Retina (tissue), 1 donor: ENCODE measurements at regions not wholly inside any gene's neighbourhood (a gene's known extent, or its start where the extent isn't known, plus 50 kb on each side); places are given as distances from the start of the nearest gene placed in this dataset.

Experiments
- DNase-seq: peaks from one replicate; pipeline ENCODE4 v3.0.0-alpha.2; 2016

DNA sequence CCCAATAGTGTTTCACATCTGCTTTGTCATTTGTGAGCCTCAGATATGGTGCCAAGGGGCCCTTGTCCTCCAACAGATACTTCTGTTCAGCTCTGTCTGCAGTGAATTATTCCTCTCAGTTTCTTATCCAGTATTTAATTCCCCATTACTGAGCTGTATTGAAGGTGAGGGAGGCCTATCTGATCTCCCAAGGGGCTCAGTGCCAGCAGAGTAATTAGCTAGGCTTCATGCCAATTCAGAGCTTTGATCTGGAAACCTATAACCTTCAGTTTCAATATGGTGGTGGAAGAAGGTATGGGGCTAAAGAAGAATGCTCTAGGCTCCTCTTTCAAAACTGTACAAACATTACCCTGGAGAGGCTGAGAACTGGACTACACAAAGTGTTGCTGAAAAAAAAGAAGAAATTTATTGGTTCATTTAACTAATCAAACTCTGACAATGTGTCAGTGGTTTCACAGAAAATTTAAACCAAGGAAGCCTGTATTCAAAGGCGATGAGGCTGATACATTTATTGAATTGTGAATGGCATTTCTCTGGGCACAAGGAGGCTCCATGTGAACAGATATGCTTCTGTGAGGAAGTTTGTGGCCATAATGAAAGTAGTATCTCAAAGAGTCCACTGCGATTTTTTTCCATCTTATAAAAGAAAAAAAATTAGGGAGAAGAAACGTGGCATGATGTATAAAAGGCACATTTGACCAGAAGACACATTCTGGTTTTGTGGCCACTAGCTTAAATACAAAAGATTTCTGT, 397.8 kb downstream of the TLE4 start:
- DNase-seq = no peak

DNA sequence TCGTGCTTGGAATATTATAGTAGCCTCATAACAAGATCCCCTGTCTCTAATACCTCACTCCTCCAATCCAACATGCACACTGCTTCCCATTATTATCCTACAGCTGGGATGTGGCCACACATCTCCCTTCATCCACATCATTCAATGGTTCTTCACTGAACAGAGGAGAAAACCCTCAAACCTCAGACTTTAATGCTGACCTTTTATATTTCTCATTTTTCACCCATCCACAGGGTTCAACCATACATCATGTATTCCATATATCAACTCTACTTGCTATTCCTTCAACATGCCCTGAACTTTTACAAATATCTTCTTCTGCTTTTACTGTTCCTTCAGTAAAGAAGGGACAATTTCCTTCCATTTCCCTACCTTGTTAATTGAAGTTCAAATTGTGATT, 396.8 kb downstream of the TLE4 start:
- DNase-seq = no peak

DNA sequence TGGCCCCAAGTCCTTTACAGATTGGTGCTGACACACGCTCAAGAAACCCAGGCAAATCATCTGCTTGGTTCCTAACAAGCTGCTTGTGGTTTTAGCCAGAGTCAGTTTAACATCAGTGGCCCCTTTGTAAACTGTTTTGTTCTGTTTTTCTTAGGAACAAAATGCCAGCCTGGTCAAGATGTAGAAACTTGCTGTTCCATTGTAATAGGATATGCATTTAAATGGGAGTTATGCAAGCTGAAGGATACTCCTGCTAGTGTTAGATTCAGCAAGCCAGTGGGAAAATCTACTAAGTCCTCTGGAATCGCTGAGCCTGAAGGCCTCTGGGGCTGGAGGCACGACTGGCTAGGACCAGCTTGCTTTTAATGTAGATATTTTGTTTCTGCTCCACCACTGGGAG, 391.1 kb downstream of the TLE4 start:
- no peak for DNase-seq

DNA sequence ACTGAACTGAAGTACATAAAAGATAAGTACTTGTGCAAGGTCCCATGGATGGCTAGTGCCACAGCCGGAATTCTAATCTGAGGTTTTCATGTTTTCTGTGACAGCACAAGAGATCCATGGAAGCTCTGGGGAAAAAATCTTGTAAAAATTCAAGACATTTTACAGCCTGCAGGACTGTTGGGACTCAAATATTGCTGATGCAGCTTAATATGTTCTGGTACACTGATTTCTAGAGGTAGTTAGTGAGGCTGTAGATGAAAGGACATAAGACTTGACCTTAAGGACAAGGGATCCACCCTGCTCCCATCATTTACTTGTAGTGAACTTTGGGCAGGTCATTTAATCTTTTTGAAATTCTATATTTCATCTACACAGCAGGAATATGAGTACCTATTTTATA, 390.4 kb downstream of the TLE4 start:
- no peak for DNase-seq

DNA sequence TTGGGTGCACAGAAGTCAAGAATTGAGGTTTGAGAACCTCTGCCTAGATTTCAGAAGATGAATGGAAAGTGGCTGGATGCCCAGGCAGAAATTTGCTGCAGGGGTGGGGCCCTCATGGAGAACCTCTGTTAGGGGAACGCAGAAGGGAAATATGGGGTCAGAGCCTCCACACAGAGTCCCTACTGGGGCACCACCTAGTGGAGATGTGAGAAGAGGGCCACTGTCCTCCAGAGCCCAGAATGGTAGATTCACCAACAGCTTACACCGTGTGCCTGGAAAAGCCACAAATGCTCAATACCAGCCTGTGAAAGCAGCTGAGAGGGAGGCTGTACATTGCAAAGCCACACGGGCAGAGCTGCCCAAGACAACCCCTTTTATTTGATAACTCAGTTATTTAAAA, 383.5 kb downstream of the TLE4 start:
- no peak for DNase-seq

DNA sequence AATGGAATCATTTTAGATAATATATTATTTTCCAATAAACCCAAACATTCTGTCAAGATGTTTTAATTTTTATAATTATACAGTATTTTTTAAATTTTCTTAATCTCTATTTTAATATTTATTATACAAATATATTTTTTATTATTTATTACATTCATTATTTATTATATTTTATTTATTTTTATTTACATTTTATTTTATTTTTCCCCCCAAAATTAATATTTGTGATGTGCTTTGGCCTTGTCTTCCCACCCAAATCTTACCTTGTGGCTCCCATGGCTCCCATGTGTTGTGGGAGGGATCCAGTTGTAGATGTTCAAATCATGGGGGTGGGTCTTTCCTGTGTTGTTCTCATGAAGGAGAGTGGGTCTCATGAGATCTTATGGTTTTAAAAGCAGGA, 382.1 kb downstream of the TLE4 start:
- DNase-seq = no peak

DNA sequence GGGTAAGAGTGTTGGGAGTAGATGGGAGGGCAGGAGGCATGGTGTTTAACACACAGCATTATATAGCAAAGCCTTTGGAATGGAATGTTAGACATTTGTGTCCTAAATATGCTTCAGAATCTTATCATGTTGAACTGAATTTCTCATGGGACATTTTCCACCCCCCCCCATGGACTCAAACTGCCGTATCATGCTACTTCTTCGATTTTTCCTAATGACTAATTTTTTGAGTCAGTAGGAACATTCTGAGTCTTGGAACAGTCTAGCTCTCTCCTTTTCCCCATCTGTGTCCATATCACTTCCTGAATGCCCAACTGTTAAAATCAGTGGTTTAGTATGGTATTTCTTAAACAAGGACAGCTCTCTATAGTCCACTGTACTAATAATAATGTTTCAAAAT, 380.6 kb downstream of the TLE4 start:
- no peak for DNase-seq

DNA sequence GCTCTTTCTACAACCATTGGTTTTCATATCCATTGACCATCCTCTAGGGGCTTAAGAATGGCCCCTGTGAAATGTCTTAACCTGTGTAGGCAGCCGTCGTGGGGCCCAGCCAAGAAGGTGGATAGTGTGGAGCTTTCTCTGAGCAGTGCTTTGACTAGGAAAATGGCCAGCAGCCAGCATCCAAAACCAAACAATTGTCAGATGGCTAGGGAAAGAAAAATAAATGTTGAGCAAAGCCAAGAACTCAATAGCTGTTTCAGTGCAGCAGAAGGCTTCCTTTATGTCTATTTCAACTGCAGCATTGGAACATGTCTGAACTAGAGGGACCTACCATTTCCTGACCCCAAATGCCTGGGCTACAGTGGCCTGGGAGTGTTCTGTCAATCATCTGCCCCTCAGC, 374.9 kb downstream of the TLE4 start:
- no peak for DNase-seq

DNA sequence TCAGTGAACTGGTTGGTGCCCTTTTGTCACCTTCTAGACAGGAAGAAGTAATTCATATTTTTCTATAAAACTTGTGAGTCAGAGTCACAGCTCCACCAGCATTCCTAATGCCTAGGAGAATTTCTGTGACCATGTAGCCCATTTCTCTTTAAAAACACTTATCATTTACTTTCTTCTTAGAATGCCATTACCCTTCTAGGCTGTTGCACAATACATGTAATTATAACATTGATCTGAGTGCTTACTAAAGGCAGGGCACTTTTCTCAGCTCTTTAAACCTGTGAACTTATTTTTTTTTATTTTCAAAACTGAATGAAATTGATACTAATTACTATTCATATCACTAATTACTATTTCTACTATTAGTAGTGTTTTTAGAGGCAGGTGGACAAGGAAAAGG, 373.7 kb downstream of the TLE4 start:
- no peak for DNase-seq

DNA sequence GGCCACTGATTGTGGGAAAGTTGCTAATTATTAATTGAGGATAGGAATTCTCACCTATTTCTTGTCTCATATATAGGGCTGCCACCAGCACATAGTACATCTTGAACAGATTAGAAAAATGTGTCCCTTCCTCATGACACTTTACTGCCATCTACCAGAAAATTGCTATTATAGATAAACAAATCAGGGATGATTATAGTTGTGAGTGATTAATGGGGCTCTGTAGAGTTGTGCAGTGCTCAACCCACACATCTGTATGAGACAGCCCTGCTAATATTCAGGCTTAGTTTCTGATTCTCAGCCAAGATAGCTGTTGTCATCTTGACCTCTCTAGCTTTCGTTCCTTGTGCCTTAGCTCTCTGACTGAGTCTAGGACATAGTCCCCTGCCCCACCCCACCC, 373.3 kb downstream of the TLE4 start:
- no peak for DNase-seq

DNA sequence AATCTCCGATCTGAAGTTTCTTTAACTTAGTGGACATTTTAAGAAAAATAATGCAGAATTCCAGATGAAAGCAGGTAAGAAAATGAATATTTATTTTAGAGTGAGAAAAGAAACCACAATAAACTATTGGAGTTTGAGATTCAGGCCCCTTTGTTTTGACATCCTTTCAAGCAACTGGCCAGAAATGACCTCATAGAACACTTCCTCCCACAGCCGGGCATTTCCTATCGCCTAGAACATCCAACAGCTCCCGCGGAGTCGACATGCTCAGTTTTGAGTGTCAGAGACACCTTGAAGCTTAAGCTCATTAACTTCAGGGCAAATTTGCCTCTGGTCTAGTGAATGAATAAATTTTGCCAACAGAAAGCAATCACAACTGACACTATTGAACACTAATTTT, 369.2 kb downstream of the TLE4 start:
- no peak for DNase-seq

DNA sequence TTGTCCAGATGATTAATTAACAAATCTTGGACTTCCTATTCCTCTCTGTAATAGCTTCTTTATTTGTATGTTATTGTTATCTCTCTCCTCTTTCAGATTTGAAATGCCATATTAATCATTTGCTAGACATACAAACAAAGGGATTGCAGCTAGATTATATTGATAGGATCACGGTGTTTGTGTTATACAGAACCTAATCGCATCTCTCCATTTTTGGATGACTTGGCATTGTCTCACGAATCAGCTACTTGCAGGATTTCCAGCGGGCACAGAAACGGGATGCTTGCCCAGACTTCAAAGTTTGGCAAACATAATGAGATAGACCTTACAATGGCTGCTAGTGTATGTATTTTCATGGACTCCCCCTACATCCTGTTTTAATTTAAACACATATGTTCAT, 368.1 kb downstream of the TLE4 start:
- DNase-seq = no peak

DNA sequence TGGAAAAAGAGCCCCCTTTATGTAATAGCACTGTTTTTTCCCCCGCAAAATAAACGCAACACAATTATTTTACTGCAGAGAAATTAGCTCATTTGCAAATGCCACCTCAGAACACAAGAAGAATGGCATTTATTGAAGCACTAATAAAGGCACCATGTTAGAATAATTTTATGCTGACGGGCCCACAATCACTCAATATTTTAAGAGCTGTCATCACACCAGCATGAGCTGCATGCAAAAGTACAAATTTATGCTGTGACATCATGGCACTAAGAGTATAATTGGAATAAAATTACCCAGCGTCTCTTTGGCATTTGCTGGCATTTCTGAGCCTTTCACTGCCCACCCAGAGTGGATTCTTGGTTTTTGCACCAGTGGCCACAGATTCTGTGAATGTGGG, 364.6 kb downstream of the TLE4 start:
- DNase-seq = no peak

DNA sequence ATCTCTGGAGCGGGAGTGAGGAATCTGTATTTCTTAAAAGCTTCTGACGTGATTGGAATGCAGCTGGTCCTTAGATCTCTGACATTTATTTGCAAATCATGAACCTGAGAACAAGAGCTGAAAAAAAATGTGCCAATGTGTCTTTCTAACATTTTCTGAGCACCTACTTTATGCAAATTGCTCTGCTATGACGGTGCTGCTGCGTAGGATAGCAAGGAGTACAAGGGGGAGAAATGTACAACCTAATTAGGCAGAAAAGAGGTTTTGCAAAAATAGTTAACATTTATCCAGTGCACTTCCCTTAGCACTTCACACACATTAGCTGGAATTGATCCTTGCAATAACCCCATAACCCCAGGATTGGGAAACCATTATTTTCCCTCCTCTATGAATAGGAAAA, 357.5 kb downstream of the TLE4 start:
- no peak for DNase-seq

DNA sequence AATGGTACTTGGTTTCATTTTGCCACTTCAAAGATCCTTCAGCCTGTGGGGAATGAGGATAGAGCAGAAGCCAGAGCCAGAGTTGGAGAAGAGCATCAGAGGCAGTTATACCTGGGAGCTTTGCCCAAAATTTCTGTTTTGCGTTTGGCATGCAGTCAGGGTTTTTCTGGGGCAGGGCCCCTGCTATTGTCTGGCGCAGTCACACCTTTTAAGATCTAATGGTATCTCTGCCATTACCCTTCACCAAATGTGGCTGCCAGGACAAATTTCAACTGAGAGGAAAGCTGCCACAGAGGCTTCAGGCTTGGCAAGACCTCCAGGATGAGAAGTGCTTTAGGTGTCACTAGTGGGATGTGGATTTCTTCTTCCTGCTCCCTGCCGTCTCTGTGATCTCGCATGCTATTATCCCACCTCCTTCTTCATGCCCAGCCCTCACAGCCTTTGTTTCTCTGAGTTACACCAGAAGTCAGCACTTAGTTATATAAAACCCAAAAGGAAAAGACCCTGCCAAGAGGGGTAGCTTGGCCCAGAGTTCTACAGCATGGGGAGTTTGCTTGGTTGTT, 357.0 kb downstream of the TLE4 start:
- DNase-seq = no peak

DNA sequence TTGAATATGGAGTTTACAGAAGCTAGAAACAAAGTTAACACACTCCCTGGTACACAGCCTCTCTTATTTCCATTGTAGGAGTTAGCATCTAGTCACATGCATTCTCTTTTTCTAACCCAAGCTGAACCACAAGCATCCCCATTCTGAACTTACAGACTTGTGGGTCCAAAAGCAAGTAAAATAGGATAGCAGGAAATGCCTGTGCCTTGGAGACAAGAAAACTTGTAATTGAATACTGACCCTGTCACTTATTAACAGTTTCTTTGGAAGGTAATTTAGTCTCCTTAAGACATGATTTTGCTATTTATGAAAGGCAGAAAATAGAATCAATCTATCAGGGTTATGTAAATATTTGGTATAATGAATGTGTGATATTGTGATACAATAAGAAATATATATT, 353.6 kb downstream of the TLE4 start:
- DNase-seq = no peak

DNA sequence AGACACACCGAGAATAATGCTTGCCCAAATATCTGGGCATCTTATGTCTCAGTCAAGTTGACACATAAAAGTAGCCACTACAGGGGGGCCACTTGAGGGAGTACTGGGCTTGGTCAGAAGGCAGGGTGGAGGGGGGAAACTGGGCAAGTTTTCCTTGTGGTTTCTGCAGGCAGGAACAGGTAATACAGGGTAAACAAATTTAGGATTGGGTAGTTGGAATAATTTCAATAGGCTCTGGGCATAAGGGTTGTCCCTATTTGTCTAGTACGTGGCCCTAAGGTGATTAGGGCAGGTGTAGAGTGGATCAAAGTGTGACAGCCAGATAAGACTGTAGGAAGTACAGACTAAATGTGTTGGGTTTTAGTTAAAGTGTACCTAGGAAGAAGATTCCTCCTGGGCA, 353.1 kb downstream of the TLE4 start:
- DNase-seq = no peak

DNA sequence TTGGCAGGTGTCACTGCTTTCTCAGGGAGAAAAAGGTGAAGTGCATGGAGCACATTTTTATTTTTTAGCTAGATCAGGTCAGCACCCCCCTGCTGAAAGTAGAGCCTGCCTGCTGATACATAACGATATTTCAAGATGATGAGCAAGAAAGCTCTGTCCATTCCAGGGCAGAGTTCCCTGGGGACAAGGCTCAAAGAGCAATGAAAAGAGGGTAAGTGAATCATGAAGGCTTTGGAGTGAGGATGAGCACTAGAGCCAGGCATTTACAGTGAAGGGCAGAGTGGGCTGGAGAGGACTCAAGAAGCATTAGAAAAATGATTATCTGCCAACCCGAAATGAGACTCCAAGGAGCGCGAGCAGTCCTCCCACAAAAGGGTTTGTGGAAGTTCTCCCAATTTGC, 345.7 kb downstream of the TLE4 start:
- DNase-seq = peak; percentile 37

DNA sequence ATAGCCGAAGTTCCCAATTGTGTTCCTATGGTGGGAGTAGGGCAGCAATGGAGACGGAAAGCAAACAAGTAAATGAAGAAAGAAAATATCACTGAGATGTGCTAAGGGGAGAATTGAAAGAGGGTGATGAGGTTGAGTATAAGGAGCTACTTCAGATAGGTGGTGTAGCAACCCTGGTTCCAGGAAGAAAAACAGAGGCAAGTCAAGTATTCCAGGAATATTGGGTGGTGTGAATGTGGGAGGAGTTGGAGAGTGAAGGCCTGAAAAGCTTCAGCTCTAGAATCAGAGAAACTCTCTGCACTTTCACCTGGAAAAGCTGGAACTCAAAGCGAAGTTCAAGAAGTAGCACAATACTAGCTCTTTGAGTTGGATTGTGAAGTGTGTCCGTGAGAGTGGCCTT, 342.1 kb downstream of the TLE4 start:
- no peak for DNase-seq

DNA sequence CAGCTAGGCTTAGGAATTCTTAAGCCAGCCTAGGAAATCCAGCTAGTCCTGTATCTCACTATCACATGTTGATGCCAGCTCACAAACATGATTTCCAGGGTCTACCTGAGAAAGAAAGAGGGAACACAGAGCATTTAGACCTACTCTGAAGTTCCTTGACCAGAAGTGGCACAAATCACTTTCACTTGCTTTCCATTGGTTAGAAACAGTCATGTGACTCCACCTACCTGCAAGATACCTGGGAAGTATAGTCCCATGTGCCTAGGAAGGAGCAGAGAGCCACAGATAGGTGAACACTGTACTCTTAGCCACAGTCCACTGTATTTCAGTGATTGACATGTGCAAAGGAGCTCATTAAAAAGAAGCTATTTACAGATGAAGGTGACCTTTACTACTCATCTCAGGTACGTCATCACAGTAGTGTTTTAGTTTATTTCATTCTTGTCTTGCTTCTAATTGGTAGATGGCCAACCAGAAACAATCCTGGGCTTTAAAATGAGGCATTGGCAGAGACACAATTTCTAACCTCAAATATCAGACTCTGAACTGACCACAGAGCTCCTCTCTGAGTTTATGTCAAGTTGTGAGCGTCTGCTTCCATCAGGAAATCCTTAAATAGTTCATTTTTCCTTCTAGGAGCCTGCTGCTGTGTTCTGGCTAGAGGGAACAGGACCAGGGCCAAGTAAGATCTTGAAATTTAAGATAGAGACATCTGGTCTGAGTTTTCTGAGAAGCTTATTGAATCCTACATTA, 340.7 kb downstream of the TLE4 start:
- DNase-seq = no peak

DNA sequence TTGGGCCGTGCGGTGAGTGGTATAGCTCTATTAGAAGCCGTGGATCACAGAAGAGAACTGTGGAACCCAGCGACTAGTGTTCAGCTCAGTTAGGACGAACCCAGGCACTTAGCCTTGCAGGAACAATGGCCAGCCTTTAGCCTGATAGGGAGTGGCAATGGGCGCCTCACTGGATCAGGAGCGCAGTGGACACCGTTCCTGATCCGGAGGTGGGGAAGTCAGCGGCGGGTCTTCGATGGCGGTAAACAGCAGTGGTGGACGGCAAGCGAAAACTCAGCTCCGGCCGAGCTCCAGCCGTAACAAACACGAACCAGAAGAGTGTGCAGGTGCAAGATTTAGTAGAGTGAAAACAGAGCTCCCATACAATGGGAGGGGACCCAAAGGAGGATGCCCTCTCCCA, 340.0 kb downstream of the TLE4 start:
- no peak for DNase-seq

DNA sequence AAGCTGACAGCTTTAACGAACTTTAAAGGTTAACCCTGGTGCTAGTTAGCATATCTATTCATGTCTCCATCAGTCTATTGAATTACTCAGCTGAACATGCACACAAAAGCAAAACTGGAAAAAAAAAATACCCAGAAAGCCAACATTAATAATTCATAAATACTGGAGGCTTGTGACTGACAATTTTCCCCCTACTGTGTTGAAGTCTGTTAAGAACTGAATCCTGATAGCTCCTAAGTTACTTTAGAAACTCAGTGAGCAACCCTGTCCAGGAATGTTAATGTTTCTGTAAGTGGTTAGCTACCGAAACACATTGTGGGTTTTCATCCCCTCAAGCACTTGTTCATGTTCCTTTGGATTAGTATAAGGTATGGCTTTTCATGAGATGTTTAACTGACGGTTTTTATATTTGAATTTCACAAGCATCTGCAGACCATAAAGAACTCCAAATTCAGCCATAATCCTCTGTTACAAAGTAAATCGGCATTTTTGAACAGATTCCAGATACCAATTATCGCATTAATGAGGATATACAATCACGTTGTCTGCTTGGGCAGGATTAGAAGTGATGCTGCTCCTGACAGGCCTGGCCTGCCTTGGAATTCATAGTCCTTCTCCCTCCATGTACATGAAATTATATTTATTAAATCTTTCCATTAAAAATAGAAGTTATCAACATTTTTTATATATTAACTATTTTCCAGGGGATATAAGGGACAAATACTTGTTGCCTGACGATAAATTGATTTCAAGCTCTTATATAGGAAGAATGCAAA, 331.2 kb downstream of the TLE4 start:
- peak; percentile 42 for DNase-seq

DNA sequence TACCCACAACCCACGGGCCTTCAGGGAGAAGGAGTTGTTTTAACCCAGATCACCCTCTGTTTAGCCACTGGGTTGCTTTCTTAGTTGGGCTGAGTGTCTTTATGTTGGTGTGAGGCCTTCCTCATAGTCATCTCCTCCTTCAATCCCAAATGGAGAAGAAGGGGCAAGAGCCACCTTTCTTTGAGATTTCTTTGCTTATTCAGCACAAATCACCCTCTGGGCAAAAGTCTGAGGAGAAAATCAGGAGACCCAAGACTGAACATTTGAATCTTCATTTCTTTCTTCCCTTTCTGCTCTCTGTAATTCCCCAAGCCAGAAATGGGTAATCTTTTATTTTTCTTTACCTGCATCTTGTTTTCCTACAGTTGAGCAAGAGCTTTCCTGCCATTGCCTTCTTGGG, 329.0 kb downstream of the TLE4 start:
- no peak for DNase-seq
